HG02610 (cell line): ENCODE measurements at regions not wholly inside any gene's neighbourhood (a gene's known extent, or its start where the extent isn't known, plus 50 kb on each side); places are given as distances from the start of the nearest gene placed in this dataset.
A peak's percentile ranks its signal among the peaks of the same experiment; 100 is the strongest.

ENCODE experiments used
- ATAC-seq: cut with Tn5 transposase; IDR thresholded peaks from one replicate; pipeline ENCODE4 v1.9.1; 2021; ENCODE audit warnings: mild to moderate bottlenecking, moderate library complexity; ENCODE audit not compliant: unreplicated experiment

- no peak for ATAC-seq
These were observed 273.1 kb downstream of the MRPL39 start for GRCh38 chr21:25334046-25334730.

GRCh38 chr21:25331286-25331685 is 276.0 kb downstream of the MRPL39 start:
- no peak for ATAC-seq

- ATAC-seq: no peak
These were observed 277.0 kb downstream of the MRPL39 start for GRCh38 chr21:25330266-25330665.

GRCh38 chr21:25329227-25329825 is 278.0 kb downstream of the MRPL39 start:
- no peak for ATAC-seq

DNA sequence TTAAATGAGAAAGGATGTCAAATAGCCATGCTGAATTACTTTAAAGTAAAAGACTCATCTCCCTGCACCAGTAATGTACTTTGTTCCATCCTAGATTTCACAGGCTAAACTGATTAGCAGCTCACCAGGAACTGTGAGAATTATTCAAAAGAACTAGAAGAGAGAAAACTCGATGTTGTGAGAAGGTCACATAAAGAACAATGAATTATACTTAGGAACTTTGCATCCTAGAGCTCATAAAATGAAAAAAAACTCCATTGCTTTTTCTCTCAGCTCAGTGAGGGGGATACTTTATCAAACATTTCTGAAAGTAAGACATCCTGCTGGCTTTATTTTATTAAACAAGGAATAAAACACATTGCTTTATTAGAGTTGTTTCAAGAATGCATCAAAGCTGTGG is 278.5 kb downstream of the MRPL39 start:
- no peak for ATAC-seq

DNA sequence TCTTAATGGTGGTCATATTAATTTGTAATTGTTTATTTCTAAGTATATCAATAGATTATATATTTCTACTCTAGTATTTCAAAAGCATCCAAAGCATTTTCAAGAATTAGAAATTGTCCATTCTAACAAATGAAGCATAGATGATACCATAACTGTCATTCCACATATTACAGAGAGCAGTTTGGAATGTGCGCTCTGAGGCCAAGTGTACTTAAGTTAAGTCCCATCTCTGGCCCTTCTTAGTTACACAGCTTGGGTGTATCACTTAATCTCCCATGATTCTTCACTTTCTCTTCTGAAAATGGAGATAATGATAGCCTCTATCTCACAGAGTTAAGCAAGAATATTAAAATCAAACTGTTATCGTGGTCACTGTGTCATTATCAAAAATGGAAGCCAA is 281.1 kb downstream of the MRPL39 start:
- no peak for ATAC-seq

GRCh38 chr21:25324666-25325065 is 282.6 kb downstream of the MRPL39 start:
- no peak for ATAC-seq

GRCh38 chr21:25323356-25323949 is 283.8 kb downstream of the MRPL39 start:
- ATAC-seq: no peak

DNA sequence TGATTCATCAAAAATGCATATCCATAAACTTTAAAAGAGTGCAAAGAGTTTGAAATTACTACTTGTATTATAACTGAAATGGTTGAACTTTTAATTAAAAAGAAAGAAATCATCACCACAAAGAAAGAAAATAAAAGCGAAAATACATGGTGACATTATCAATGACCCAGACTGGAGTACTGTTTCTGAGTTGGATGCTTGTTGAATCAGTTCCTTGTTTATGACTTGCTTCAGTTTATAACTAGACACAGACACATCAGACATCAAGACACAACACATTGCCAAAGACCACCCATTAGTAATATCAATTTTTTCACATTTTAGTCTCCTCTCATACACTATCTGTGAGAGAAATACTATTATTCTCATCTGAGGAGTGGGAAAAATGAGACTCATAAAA is 293.0 kb downstream of the MRPL39 start:
- ATAC-seq: no peak

DNA sequence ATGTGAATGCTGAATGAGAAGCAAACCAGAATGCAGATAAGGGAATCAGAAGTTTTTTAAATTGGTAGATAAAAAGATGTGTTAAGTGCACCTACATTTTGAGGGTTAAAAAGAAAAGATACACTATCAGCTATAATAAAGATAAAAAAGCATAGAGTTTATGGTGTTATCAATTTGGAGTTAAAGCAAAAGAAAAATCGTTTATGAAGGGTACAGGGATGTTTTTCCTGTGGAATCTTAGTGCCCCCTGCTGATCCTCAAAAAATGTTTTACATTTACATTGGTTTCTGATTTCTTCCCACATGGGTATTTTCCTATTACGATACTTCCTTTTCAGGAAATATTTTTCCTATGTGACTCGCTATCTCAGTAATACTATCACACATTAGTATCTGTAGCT is 293.5 kb downstream of the MRPL39 start:
- ATAC-seq: no peak

DNA sequence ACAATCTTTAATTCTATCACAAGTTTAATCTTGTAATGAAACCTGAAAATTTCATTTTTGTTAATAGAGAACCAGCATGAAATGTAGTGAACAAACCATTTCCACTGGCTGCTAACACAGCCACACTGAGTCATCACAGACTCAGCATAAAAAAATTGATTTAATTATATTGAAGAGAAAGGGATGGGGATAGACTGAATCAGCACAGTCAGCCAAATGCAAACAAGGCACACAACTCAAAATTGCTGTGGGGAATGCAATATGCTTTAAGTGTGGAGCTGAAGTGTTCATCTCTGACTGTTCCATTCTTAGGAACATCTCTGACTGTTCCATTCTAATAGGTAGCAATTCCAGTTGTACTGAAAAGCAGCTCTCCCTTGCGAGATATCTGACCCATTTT is 299.8 kb downstream of the MRPL39 start:
- no peak for ATAC-seq

- ATAC-seq: no peak
These were observed 302.7 kb downstream of the MRPL39 start for GRCh38 chr21:25304611-25305010.

DNA sequence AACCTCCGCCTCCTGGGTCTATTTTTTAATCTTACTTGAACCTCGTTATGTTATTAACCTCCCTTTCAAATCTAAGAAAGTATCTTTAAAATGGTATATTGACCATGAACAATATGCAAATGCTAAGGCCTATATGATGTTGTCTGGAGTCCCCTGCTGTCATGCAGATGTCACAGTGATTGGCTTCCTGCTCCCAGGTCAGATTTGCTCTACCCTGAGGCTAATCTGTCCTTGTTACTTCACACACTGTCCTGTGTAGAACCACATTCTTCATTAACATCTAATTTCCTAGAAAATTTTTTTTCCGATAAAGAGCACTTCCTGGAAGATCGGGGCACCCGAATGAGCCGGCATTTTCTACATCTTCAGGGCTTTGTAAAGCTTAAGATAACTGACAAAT is 306.6 kb downstream of the MRPL39 start:
- ATAC-seq: no peak

DNA sequence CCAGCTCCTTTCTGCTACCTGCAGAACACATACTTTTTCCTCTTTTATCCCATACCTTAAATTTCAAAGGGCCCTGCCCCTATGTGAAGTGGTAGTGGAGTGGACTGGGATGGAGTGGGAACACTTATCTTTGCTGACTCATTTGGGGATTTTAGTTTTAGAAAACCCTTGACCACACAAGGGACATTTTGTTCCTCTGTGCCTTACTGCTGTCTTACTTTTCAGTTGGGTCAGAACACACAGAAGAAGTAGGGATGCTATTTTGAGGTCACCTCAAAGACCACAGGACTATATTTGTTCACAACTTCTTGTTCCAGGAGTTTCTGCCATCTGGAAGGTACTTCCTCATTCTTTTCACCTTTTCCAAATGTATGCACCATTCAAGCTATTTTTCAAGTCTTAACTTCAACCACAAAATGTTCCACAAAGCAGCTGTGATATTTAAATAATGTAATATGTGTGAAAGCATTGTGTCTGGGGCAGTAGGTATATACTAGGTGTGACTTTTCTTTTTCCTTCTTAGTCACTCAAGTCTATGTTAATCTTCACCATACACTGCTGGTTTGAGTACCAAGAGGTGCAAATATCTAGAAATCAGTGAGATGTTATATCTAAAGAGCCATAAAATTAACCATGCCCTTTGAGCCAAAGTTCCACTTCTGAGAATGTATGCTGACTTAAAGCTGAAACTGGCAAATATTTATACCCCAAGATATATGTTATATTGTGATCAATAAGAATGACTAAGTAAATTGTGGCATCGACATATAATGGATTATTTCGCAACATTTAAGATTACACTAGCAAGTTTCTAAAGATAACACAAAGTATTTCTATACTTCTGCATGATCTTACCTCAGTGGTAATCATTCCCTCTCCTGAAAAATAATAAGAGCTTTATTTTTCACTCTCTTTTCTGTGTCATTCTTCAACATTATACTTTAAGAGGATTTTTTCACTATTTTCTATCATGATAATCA is 308.5 kb downstream of the MRPL39 start:
- ATAC-seq: peak; percentile 95

DNA sequence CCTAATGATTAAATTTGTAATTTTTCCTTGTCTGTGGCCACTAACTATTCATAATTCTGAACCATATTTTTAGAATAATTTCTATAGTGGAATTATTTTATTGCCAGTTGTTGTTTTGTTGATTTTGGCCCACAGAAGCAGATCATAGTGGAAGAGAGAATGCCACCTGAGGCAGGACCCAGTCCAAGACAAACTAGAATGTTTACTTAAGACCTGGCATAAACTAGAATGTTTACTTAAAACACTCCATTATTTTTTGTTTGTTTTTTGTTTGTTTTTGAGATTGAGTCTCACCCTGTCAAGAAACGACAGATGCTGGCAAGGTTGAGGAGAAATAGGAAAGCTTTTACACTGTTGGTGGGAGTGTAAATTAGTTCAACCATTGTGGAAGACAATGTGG is 310.2 kb downstream of the MRPL39 start:
- no peak for ATAC-seq

GRCh38 chr21:25296252-25296651 is 311.0 kb downstream of the MRPL39 start:
- ATAC-seq: no peak

GRCh38 chr21:25292396-25292795 is 314.9 kb downstream of the MRPL39 start:
- ATAC-seq: no peak

DNA sequence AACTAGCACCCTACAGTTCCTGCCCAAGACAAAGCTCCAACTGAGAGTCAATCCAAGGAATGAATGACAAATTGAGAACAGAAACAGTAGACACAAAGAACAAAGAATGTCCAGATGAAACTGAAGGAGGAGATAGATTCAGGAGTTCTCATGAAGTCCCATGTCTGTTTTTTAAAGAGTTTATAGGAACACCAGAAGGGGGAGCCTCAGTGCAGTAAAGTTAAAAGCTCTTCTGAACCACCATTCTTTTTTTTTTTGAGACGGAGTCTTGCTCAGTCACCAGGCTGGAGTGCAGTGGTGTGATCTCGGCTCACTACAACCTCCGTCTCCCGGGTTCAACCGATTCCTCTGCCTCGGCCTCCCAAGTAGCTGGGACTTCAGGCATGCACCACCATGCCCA is 323.6 kb downstream of the MRPL39 start:
- no peak for ATAC-seq

- no peak for ATAC-seq
These were observed 326.1 kb downstream of the MRPL39 start for GRCh38 chr21:25281134-25281533.

- no peak for ATAC-seq
These were observed 327.2 kb downstream of the MRPL39 start for GRCh38 chr21:25280061-25280460.

DNA sequence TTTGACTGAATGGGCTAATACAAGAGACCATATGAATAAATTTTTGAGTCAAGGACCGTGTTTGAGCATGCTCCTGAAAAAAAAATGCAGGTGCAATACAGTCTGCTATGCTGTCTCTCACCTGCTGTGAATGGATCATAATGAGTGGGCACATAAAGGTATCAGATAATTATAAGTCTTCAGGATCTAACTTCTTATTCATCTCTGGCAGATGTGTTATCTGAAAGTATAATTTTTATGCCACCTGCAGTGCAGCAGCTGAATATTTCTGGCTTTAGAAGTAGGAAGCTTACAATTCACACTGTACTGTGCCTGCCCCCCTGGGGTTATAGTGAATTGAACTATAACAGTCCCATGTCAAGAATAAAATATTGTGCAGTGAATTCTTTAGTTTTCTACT is 333.3 kb downstream of the MRPL39 start:
- no peak for ATAC-seq
